Panc1 (cell line): ENCODE measurements at regions not wholly inside any gene's neighbourhood (a gene's known extent, or its start where the extent isn't known, plus 50 kb on each side); places are given as distances from the start of the nearest gene placed in this dataset.

Source experiments
- ATAC-seq: fragments of 200-7000 bp; cut with Tn5 transposase; 2 replicates; pipeline ENCODE4 v1.9.1; 2020; ENCODE audit warnings: mild to moderate bottlenecking, moderate library complexity
- BruUV-seq: library from RNA; stranded (reverse); fragments of 400-500 nt; replicated peaks from 2 replicates; lab custom pipeline; 2021; lab: Mats Ljungman, UMichigan
- CTCF ChIA-PET: fragments of 300-600 bp; sonication (Branson Sonifier 250); formaldehyde crosslinking; loops from one replicate; lab custom pipeline; 2022; ENCODE audit warnings: antibody characterized with exemption; lab: Charles Lee
- POLR2A ChIA-PET: fragments of 300-600 bp; sonication (Branson Sonifier 250); formaldehyde crosslinking; loops from one replicate; lab custom pipeline; 2022; ENCODE audit warnings: antibody characterized with exemption; lab: Charles Lee
- DNase-seq: peaks from one replicate; pipeline ENCODE4 v3.0.0-alpha.2; 2010; ENCODE audit warnings: low read depth, low spot score
- H3K27ac ChIP-seq: 2 replicates; pipeline ENCODE4 v1.5.1; 2011; ENCODE audit warnings: mild to moderate bottlenecking, low read length, inconsistent platforms
- H3K27me3 ChIP-seq: fragments of 200-500 bp; sonication (Bioruptor generic); 2 replicates; pipeline ENCODE4 v1.6.0; 2014; ENCODE audit warnings: low read length, inconsistent platforms; ENCODE audit not compliant: control insufficient read depth, insufficient read depth
- H3K36me3 ChIP-seq: fragments of 200-500 bp; sonication (Bioruptor generic); 2 replicates; pipeline ENCODE4 v1.5.1; 2014; ENCODE audit warnings: inconsistent platforms, mild to moderate bottlenecking, low read length, moderate library complexity; ENCODE audit not compliant: control insufficient read depth, insufficient read depth
- H3K4me1 ChIP-seq: 2 replicates; pipeline ENCODE4 v1.5.1; 2011; ENCODE audit warnings: inconsistent platforms, mild to moderate bottlenecking, low read length, moderate library complexity; ENCODE audit not compliant: control insufficient read depth, insufficient read depth
- H3K4me3 ChIP-seq, 2 experiments: 2 replicates each; pipeline ENCODE4 v1.5.1; 2011 to 2012; ENCODE audit warnings: low read depth in 2 of 2, low read length in 2 of 2, mild to moderate bottlenecking in 2 of 2, inconsistent platforms in 1 of 2, moderate library complexity in 1 of 2
- H3K9me3 ChIP-seq: fragments of 200-500 bp; sonication (Bioruptor generic); 2 replicates; pipeline ENCODE4 v1.5.1; 2014; ENCODE audit warnings: low read depth, mild to moderate bottlenecking, inconsistent platforms, low read length, moderate library complexity; ENCODE audit not compliant: control insufficient read depth, insufficient read depth
- CTCF ChIP-seq: fragments of 450-650 bp; IDR thresholded peaks from 2 replicates; pipeline ENCODE4 v1.5.1; 2017; ENCODE audit warnings: mild to moderate bottlenecking
- POLR2AphosphoS5 ChIP-seq: IDR thresholded peaks from 2 replicates; pipeline ENCODE4 v1.6.1; 2012; ENCODE audit warnings: mild to moderate bottlenecking, low read depth, low read length, moderate library complexity
- REST ChIP-seq, 2 experiments: IDR thresholded peaks; 2 replicates each; pipeline ENCODE4 v1.6.1; 2011 to 2012; ENCODE audit warnings: low read depth in 2 of 2, control low read depth in 1 of 2, low read length in 1 of 2, mild to moderate bottlenecking in 1 of 2, moderate library complexity in 1 of 2; ENCODE audit not compliant: insufficient read depth in 1 of 2
- SIN3A ChIP-seq: IDR thresholded peaks from 2 replicates; pipeline ENCODE4 v1.6.1; 2012; ENCODE audit warnings: low read depth, mild to moderate bottlenecking, low read length, moderate library complexity, borderline replicate concordance; ENCODE audit not compliant: insufficient read depth
- TCF7L2 ChIP-seq: IDR thresholded peaks from 2 replicates; pipeline ENCODE4 v1.6.1; 2011; ENCODE audit warnings: mild to moderate bottlenecking, low read depth, low read length, inconsistent platforms
- in situ Hi-C: cut with HindIII; loops from 2 replicates; pipeline ENCODE4 v1.10.0; 2016; ENCODE audit warnings: low sequenced_read_pairs, low pct_unique_long_range_greater_than_20kb
- intact Hi-C: fragments of 100-400 bp; cut with micrococcal nuclease; formaldehyde crosslinking; loops from one replicate; pipeline ENCODE4 v1.10.0; 2022; ENCODE audit not compliant: unreplicated experiment

DNA sequence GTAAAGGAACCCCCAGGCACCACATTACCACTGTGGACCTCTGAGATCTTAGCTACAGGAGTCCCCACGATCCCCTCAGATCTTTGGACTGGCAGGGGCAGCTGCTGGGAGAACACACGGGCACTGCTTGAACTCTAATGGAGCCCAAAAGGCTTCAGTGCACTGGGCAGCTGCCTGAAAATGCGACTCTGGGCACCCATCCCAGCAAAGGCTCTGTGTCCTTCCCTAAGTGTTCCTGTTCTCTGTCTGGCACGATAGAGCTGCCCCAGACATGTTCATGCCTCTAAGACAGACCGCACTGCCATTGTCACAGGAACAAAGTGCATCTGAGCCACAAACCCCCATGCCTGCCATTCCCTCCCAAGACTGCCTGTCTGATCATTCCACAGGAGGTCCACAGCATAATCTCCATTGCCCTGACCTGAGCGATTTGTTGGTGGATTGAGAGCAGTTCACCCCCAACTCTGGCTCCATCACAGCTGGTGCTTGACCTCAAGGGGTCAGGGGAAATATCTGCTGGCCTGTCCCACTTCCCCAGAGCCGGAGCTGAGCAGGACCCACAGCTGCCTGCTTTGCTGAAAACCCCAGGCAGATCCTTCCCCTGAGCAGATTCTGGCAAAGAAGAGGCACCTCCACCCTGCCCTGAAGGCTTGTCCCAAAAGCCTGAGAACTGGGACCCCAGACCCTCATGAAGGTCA lies 436.0 kb upstream of the INTU start:
- Histone ChIP-seq H3K36me3 (no peaks in the 10 kb centered on the region), H3K4me1 (no peaks in the 10 kb centered on the region), H3K27me3 (no peaks in the 10 kb centered on the region), H3K4me3 (no peak overlapping the region), H3K27ac (no peak overlapping the region), H3K9me3 (no peaks in the 10 kb centered on the region)
- ATAC-seq = no peak
- ChIA-PET CTCF (no interaction called here), POLR2A (no interaction called here)
- no TSS peak for BruUV-seq
- TF ChIP-seq TCF7L2 (no peak), POLR2AphosphoS5 (no peak), SIN3A (no peak), REST (IDR thresholded peaks at IDR 0.05; ENCODE audit: insufficient read depth in 1 of 2, low read depth in 2 of 2, low read length in 1 of 2) (no peak), CTCF (no peak)
- intact Hi-C loops (no loop called here), in situ Hi-C loops (no loop called here)
- no peak for DNase-seq

- Histone ChIP-seq H3K36me3 (no peaks in the 10 kb centered on the region), H3K9me3 (no peaks in the 10 kb centered on the region), H3K4me1 (no peaks in the 10 kb centered on the region), H3K4me3 (no peak overlapping the region), H3K27me3 (no peaks in the 10 kb centered on the region), H3K27ac (no peak overlapping the region)
- in situ Hi-C loops = no loop called here
- POLR2A ChIA-PET = no interaction called here
- BruUV-seq = no TSS peak
- intact Hi-C loops = no loop called here
- TF ChIP-seq TCF7L2 (no peak), SIN3A (no peak), POLR2AphosphoS5 (no peak), CTCF (no peak), REST (IDR thresholded peaks at IDR 0.05; ENCODE audit: insufficient read depth in 1 of 2, low read depth in 2 of 2, low read length in 1 of 2) (no peak)
- ATAC-seq (no peak), DNase-seq (no peak)
- CTCF ChIA-PET = no interaction called here
Measured at GRCh38 chr4:127203562-127204200, 429.1 kb upstream of the INTU start.
